Trophoblast cell (in vitro differentiated cells and primary cell): ENCODE measurements at regions not wholly inside any gene's neighbourhood (a gene's known extent, or its start where the extent isn't known, plus 50 kb on each side); places are given as distances from the start of the nearest gene placed in this dataset.

Experiments
- DNase-seq, 2 donors: peaks; one replicate each; pipeline ENCODE4 v3.0.0-alpha.2; 2016
- H2AFZ ChIP-seq: 2 replicates; pipeline ENCODE4 v1.6.1; 2013; ENCODE audit warnings: low read length, moderate library complexity, mild to moderate bottlenecking; ENCODE audit not compliant: insufficient read depth, poor library complexity
- H2AK5ac ChIP-seq: 2 replicates; pipeline ENCODE4 v1.6.1; 2013; ENCODE audit warnings: mild to moderate bottlenecking, low read length
- H2BK120ac ChIP-seq: 2 replicates; pipeline ENCODE4 v1.6.1; 2013; ENCODE audit warnings: low read length, mild to moderate bottlenecking, moderate library complexity; ENCODE audit not compliant: insufficient read depth, poor library complexity
- H2BK12ac ChIP-seq: 2 replicates; pipeline ENCODE4 v1.6.1; 2013; ENCODE audit warnings: mild to moderate bottlenecking, low read length, moderate library complexity
- H2BK5ac ChIP-seq: 2 replicates; pipeline ENCODE4 v1.6.1; 2013; ENCODE audit warnings: low read length, low read depth, moderate library complexity, mild to moderate bottlenecking; ENCODE audit not compliant: poor library complexity
- H3K14ac ChIP-seq: 2 replicates; pipeline ENCODE4 v1.6.1; 2013; ENCODE audit warnings: mild to moderate bottlenecking, low read length
- H3K18ac ChIP-seq: 2 replicates; pipeline ENCODE4 v1.6.1; 2013; ENCODE audit warnings: mild to moderate bottlenecking, low read length
- H3K23ac ChIP-seq: 2 replicates; pipeline ENCODE4 v1.6.1; 2013; ENCODE audit warnings: low read length
- H3K27ac ChIP-seq: 2 replicates; pipeline ENCODE4 v1.5.1; 2013; ENCODE audit warnings: low read depth, mild to moderate bottlenecking, inconsistent platforms, low read length, moderate library complexity
- H3K27me3 ChIP-seq: 2 replicates; pipeline ENCODE4 v1.6.1; 2013; ENCODE audit warnings: inconsistent platforms, mild to moderate bottlenecking, low read length, moderate library complexity; ENCODE audit not compliant: insufficient read depth
- H3K36me3 ChIP-seq, 2 experiments: 1 replicate in 1 of 2; 2 replicates in 1 of 2; pipeline ENCODE4 v1.6.1; 2013; ENCODE audit warnings: low read length in 2 of 2, mild to moderate bottlenecking in 2 of 2, moderate library complexity in 1 of 2; ENCODE audit not compliant: insufficient read depth in 2 of 2, control insufficient read depth in 1 of 2
- H3K4ac ChIP-seq: 2 replicates; pipeline ENCODE4 v1.6.1; 2013; ENCODE audit warnings: low read depth, mild to moderate bottlenecking, low read length, moderate library complexity
- H3K4me1 ChIP-seq, 2 experiments: 1 replicate in 1 of 2; 2 replicates in 1 of 2; pipeline ENCODE4 v1.6.1; 2013; ENCODE audit warnings: low read length in 2 of 2, mild to moderate bottlenecking in 2 of 2, moderate library complexity in 1 of 2; ENCODE audit not compliant: insufficient read depth in 2 of 2, control insufficient read depth in 1 of 2
- H3K4me2 ChIP-seq: 2 replicates; pipeline ENCODE4 v1.6.1; 2013; ENCODE audit warnings: inconsistent platforms, mild to moderate bottlenecking, low read length, moderate library complexity
- H3K4me3 ChIP-seq: 2 replicates; pipeline ENCODE4 v1.5.1; 2013; ENCODE audit warnings: mild to moderate bottlenecking, low read depth, low read length, inconsistent platforms
- H3K79me1 ChIP-seq: one replicate; pipeline ENCODE4 v1.6.1; 2013; ENCODE audit warnings: low read length
- H3K79me2 ChIP-seq: 2 replicates; pipeline ENCODE4 v1.6.1; 2013; ENCODE audit warnings: low read length, mild to moderate bottlenecking; ENCODE audit not compliant: control insufficient read depth, insufficient read depth, poor library complexity
- H3K9ac ChIP-seq: 2 replicates; pipeline ENCODE4 v1.6.1; 2013; ENCODE audit warnings: mild to moderate bottlenecking, low read length
- H3K9me3 ChIP-seq: 2 replicates; pipeline ENCODE4 v1.6.1; 2013; ENCODE audit warnings: low read depth, mild to moderate bottlenecking, control low read depth, inconsistent platforms, low read length; ENCODE audit not compliant: insufficient read depth
- H4K12ac ChIP-seq: 2 replicates; pipeline ENCODE4 v1.6.1; 2013; ENCODE audit warnings: low read depth, mild to moderate bottlenecking, low read length, moderate library complexity
- H4K8ac ChIP-seq: 2 replicates; pipeline ENCODE4 v1.6.1; 2013; ENCODE audit warnings: low read depth, mild to moderate bottlenecking, low read length, moderate library complexity
- H4K91ac ChIP-seq: one replicate; pipeline ENCODE4 v1.6.1; 2013; ENCODE audit warnings: low read depth, mild to moderate bottlenecking, low read length, moderate library complexity
- WGBS: extraction: QIAGEN DNeasy Blood & Tissue Kit; methylation state at CpG from one replicate; pipeline ENCODE4 v1.1.7; 2013; ENCODE audit warnings: missing lambda C conversion rate; ENCODE audit not compliant: insufficient read length, insufficient coverage; ENCODE audit errors: extremely low coverage; 5-methylcytosine and 5-hydroxymethylcytosine counted together

DNA sequence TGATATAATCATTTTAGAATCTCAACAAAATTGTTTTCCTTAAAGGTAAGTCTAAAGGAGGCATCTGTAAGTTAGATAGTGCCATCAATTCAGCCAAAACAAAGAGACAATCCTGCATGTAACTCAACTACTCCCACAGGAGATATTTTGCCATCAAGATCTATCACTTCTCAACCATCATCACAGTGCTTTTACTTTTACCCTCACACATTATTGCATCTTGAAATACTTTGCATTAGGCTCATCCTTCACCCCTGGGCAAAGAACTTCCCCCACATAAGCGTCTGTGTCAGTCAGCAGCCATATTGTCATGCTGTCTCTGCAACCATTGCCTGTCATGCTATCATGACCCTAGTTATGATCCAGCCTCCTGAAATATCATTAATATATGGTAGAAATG is 54.9 kb upstream of the NLGN1 start:
- Histone ChIP-seq H2BK12ac (no peak overlapping the region), H3K23ac (no peak overlapping the region), H4K8ac (no peak overlapping the region), H3K14ac (no peak overlapping the region), H3K18ac (no peak overlapping the region), H4K91ac (no peak overlapping the region), H2AFZ (no peak overlapping the region), H3K4me2 (no peak overlapping the region), H3K4me1 (no peaks in the 10 kb centered on the region), H3K4me3 (no peak overlapping the region), H3K9me3 (no peaks in the 10 kb centered on the region), H3K79me1 (no peaks in the 10 kb centered on the region), H3K36me3 (no peaks in the 10 kb centered on the region), H2AK5ac (no peak overlapping the region), H2BK120ac (no peak overlapping the region), H3K4ac (no peak overlapping the region), H4K12ac (no peak overlapping the region), H3K27me3 (no peaks in the 10 kb centered on the region), H2BK5ac (no peak overlapping the region), H3K79me2 (no peaks in the 10 kb centered on the region), H3K27ac (no peak overlapping the region), H3K9ac (no peak overlapping the region)
- DNase-seq = no peak
- WGBS = no CpG with 5 or more reads among the region's 1 CpG

DNA sequence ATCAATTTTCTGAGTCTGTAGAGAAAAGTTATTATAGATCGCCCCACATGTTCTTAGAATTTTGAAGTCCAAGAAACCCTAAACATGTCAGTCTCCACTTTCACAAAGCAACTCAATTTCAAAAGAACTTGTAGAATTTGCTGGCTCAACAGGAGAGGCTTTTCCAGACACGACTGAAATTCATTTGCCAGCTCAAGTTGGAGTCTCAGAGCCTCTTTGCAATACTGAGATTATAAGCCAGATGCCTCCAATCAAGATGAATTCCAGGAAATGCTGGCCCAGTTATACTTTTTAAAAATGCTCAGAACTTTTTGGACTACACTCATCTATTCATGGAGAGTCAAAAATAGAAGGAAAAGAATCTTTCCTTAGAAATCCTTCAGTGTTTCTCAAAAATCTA is 56.9 kb upstream of the NLGN1 start:
- no CpG with 5 or more reads among the region's 2 CpGs for WGBS
- no peak overlapping the region for H2BK120ac ChIP-seq
- H4K91ac ChIP-seq = no peak overlapping the region
- no peaks in the 10 kb centered on the region for H3K4me1 ChIP-seq
- H4K12ac ChIP-seq = no peak overlapping the region
- H3K4me3 ChIP-seq = no peak overlapping the region
- no peak overlapping the region for H2BK5ac ChIP-seq
- H3K18ac ChIP-seq = no peak overlapping the region
- no peaks in the 10 kb centered on the region for H3K79me1 ChIP-seq
- H2AFZ ChIP-seq = no peak overlapping the region
- H4K8ac ChIP-seq = no peak overlapping the region
- no peak for DNase-seq
- no peaks in the 10 kb centered on the region for H3K27me3 ChIP-seq
- no peak overlapping the region for H3K23ac ChIP-seq
- H3K4ac ChIP-seq = no peak overlapping the region
- no peaks in the 10 kb centered on the region for H3K36me3 ChIP-seq
- no peaks in the 10 kb centered on the region for H3K9me3 ChIP-seq
- no peak overlapping the region for H3K4me2 ChIP-seq
- H3K79me2 ChIP-seq = no peaks in the 10 kb centered on the region
- H2BK12ac ChIP-seq = no peak overlapping the region
- no peak overlapping the region for H3K14ac ChIP-seq
- no peak overlapping the region for H2AK5ac ChIP-seq
- no peak overlapping the region for H3K9ac ChIP-seq
- H3K27ac ChIP-seq = no peak overlapping the region

- H2BK12ac ChIP-seq = no peak overlapping the region
- no peak overlapping the region for H2BK5ac ChIP-seq
- H3K4ac ChIP-seq = no peak overlapping the region
- H2BK120ac ChIP-seq = no peak overlapping the region
- H2AFZ ChIP-seq = no peak overlapping the region
- H3K79me2 ChIP-seq = no peaks in the 10 kb centered on the region
- WGBS = no CpG with 5 or more reads among the region's 5 CpGs
- no peak overlapping the region for H3K27ac ChIP-seq
- no peaks in the 10 kb centered on the region for H3K36me3 ChIP-seq
- no peak overlapping the region for H3K14ac ChIP-seq
- H3K18ac ChIP-seq = no peak overlapping the region
- DNase-seq = no peak
- H4K8ac ChIP-seq = no peak overlapping the region
- H3K9ac ChIP-seq = no peak overlapping the region
- no peaks in the 10 kb centered on the region for H3K4me1 ChIP-seq
- no peaks in the 10 kb centered on the region for H3K27me3 ChIP-seq
- H3K9me3 ChIP-seq = no peaks in the 10 kb centered on the region
- H4K12ac ChIP-seq = no peak overlapping the region
- no peaks in the 10 kb centered on the region for H3K79me1 ChIP-seq
- no peak overlapping the region for H3K4me2 ChIP-seq
- no peak overlapping the region for H2AK5ac ChIP-seq
- no peak overlapping the region for H4K91ac ChIP-seq
- H3K4me3 ChIP-seq = no peak overlapping the region
- H3K23ac ChIP-seq = no peak overlapping the region
Observed at GRCh38 chr3:173336261-173336660, 61.3 kb upstream of the NLGN1 start.

DNA sequence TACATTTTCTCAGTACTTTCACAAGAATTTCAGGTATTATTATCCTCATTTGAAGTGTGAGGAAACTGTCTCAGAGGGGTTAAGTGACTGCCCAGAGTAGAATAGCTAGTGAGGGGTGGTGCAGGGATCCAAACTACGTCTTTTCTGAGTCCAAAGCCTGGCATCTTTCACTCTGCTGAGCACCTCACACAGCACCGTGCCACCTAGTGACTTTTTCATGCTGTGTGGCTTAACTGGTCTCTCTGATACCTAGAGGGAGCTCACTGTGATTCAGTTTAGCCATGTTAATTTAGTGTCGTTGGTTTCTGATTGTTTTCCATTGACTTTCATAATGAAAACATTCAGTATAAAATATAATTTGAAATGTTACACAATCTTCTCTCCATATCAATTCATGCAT is 91.4 kb upstream of the NLGN1 start:
- Histone ChIP-seq H4K12ac (no peak overlapping the region), H4K91ac (no peak overlapping the region), H3K36me3 (no peaks in the 10 kb centered on the region), H2BK12ac (no peak overlapping the region), H2AK5ac (no peak overlapping the region), H3K14ac (no peak overlapping the region), H2BK120ac (no peak overlapping the region), H3K4me3 (no peak overlapping the region), H3K9ac (no peak overlapping the region), H3K18ac (no peak overlapping the region), H3K4me1 (no peaks in the 10 kb centered on the region), H2BK5ac (no peak overlapping the region), H3K4ac (no peak overlapping the region), H4K8ac (no peak overlapping the region), H3K23ac (no peak overlapping the region), H2AFZ (no peak overlapping the region), H3K4me2 (no peak overlapping the region), H3K9me3 (no peaks in the 10 kb centered on the region), H3K79me2 (no peaks in the 10 kb centered on the region), H3K27ac (no peak overlapping the region), H3K79me1 (no peaks in the 10 kb centered on the region), H3K27me3 (no peaks in the 10 kb centered on the region)
- no peak for DNase-seq
- WGBS = no CpG with 5 or more reads among the region's 3 CpGs
